ENCODE measurements at regions not wholly inside any gene's neighbourhood (a gene's known extent, or its start where the extent isn't known, plus 50 kb on each side); places are given as distances from the start of the nearest gene placed in this dataset.

- H3K27ac ChIP-seq: peak overlapping the region in 7 of 8 donors; percentile 78 to 94 (median 87)
- peaks cover 0 to 11% (median 0%) of the 10 kb centered on the region in 8 donors for H3K9me3 ChIP-seq
- 39 to 63% (median 49%) methylated on average over 5 of the region's 5 CpGs for WGBS, 5 donors
- no peaks in the 10 kb centered on the region for H3K27me3 ChIP-seq (replicated peaks in 1 of 7)
- DNase-seq: no peak
- peak overlapping the region in 1 of 8 donors; percentile 52 for H3K4me3 ChIP-seq
- TF ChIP-seq POLR2A (IDR thresholded peaks at IDR 0.05) (no peak), POLR2AphosphoS5 (IDR thresholded peaks at IDR 0.05) (peak in 1 of 3 donors; percentile 57)
- TF ChIP-seq, protein P1, sequence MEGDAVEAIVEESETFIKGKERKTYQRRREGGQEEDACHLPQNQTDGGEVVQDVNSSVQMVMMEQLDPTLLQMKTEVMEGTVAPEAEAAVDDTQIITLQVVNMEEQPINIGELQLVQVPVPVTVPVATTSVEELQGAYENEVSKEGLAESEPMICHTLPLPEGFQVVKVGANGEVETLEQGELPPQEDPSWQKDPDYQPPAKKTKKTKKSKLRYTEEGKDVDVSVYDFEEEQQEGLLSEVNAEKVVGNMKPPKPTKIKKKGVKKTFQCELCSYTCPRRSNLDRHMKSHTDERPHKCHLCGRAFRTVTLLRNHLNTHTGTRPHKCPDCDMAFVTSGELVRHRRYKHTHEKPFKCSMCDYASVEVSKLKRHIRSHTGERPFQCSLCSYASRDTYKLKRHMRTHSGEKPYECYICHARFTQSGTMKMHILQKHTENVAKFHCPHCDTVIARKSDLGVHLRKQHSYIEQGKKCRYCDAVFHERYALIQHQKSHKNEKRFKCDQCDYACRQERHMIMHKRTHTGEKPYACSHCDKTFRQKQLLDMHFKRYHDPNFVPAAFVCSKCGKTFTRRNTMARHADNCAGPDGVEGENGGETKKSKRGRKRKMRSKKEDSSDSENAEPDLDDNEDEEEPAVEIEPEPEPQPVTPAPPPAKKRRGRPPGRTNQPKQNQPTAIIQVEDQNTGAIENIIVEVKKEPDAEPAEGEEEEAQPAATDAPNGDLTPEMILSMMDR (IDR thresholded peaks at IDR 0.05 in 8 of 11, conservative IDR thresholded peaks at IDR 0.05 in 3 of 11): no peak
- no peaks in the 10 kb centered on the region for H3K36me3 ChIP-seq
- intact Hi-C loops (cut with DNase I; ENCODE audit: low total_unique reads): no loop called here
- peaks cover 0 to 51% (median 20%) of the 10 kb centered on the region in 6 donors for H3K4me1 ChIP-seq
Observed at GRCh38 chr6:109891924-109892323, 86.2 kb upstream of the GPR6 start.

GRCh38 chr6:109892451-109893435 is 85.4 kb upstream of the GPR6 start:
- 70 to 84% (median 76%) methylated on average over 11 of the region's 11 CpGs for WGBS, 5 donors
- intact Hi-C loops (cut with DNase I; ENCODE audit: low total_unique reads): no loop called here
- no peak for TF ChIP-seq POLR2A (IDR thresholded peaks at IDR 0.05)
- TF ChIP-seq, protein P1 (IDR thresholded peaks at IDR 0.05 in 8 of 11, conservative IDR thresholded peaks at IDR 0.05 in 3 of 11): no peak
- TF ChIP-seq POLR2AphosphoS5 (IDR thresholded peaks at IDR 0.05): no peak
- H3K4me1 ChIP-seq: peaks cover 0 to 55% (median 20%) of the 10 kb centered on the region in 6 donors
- H3K27ac ChIP-seq: peak overlapping the region; percentile 19 to 94 (median 85)
- H3K4me3 ChIP-seq: peak overlapping the region in 1 of 8 donors; percentile 52
- peaks cover 0 to 11% (median 0%) of the 10 kb centered on the region in 8 donors for H3K9me3 ChIP-seq
- no peak for DNase-seq
- no peaks in the 10 kb centered on the region for H3K27me3 ChIP-seq (replicated peaks in 1 of 7)
- no peaks in the 10 kb centered on the region for H3K36me3 ChIP-seq

- TF ChIP-seq POLR2AphosphoS5 (IDR thresholded peaks at IDR 0.05): no peak
- TF ChIP-seq, protein P1 (IDR thresholded peaks at IDR 0.05 in 8 of 11, conservative IDR thresholded peaks at IDR 0.05 in 3 of 11): no peak
- TF ChIP-seq POLR2A (IDR thresholded peaks at IDR 0.05): no peak
- no peak for DNase-seq
- WGBS, 5 donors: 84 to 95% (median 92%) methylated on average over 4 of the region's 4 CpGs
- Histone ChIP-seq H3K36me3 (no peaks in the 10 kb centered on the region), H3K27ac (peak overlapping the region; percentile 60 to 94 (median 85)), H3K9me3 (peaks cover 0 to 11% (median 0%) of the 10 kb centered on the region in 8 donors), H3K4me3 (peak overlapping the region in 1 of 8 donors; percentile 52), H3K27me3 (replicated peaks in 1 of 7) (no peaks in the 10 kb centered on the region), H3K4me1 (peaks cover 0 to 55% (median 20%) of the 10 kb centered on the region in 6 donors)
- intact Hi-C loops (cut with DNase I; ENCODE audit: low total_unique reads): no loop called here
Observed at GRCh38 chr6:109893606-109894005, 84.5 kb upstream of the GPR6 start.

GRCh38 chr6:109894181-109894580 is 83.9 kb upstream of the GPR6 start:
- intact Hi-C loops (cut with DNase I; ENCODE audit: low total_unique reads): no loop called here
- Histone ChIP-seq H3K36me3 (no peaks in the 10 kb centered on the region), H3K27me3 (replicated peaks in 1 of 7) (no peaks in the 10 kb centered on the region), H3K4me3 (peak overlapping the region in 1 of 8 donors; percentile 52), H3K4me1 (peaks cover 0 to 55% (median 20%) of the 10 kb centered on the region in 6 donors), H3K27ac (peak overlapping the region; percentile 60 to 94 (median 85)), H3K9me3 (peaks cover 0 to 11% (median 0%) of the 10 kb centered on the region in 8 donors)
- DNase-seq: no peak
- TF ChIP-seq POLR2AphosphoS5 (IDR thresholded peaks at IDR 0.05) (peak in 1 of 3 donors; percentile 47), POLR2A (IDR thresholded peaks at IDR 0.05) (no peak)
- 61 to 82% (median 79%) methylated on average over 5 of the region's 5 CpGs for WGBS, 5 donors

Data from spleen (tissue), 11 donors.